Keratinocyte (primary cell): ENCODE measurements at regions not wholly inside any gene's neighbourhood (a gene's known extent, or its start where the extent isn't known, plus 50 kb on each side); places are given as distances from the start of the nearest gene placed in this dataset.

ENCODE experiments used
- DNase-seq: peaks from one replicate; pipeline ENCODE4 v3.0.0-alpha.2; 2011; ENCODE audit warnings: low read depth, missing footprints, low spot score
- FAIRE-seq: peaks from 2 replicates; lab custom pipeline; 2011; peaks lifted over from hg19 to GRCh38; lab: Jason Lieb, UNC
- H2AFZ ChIP-seq: 2 replicates; pipeline ENCODE4 v1.6.0; 2012; ENCODE audit warnings: low read length, control low read depth, inconsistent platforms; ENCODE audit not compliant: control insufficient read depth
- H3K27ac ChIP-seq: 2 replicates; pipeline ENCODE4 v1.5.1; 2011; ENCODE audit warnings: low read length; ENCODE audit not compliant: control insufficient read depth, insufficient read depth
- H3K27me3 ChIP-seq: 3 replicates; pipeline ENCODE4 v1.6.0; 2011; ENCODE audit warnings: low read length; ENCODE audit not compliant: control insufficient read depth, insufficient read depth; ENCODE audit errors: extremely low read depth
- H3K36me3 ChIP-seq, 2 experiments: 2 replicates in 1 of 2; 3 replicates in 1 of 2; pipeline ENCODE4 v1.5.1; 2011; ENCODE audit warnings: low read length in 2 of 2, mild to moderate bottlenecking in 1 of 2; ENCODE audit not compliant: control insufficient read depth in 2 of 2, insufficient read depth in 2 of 2; ENCODE audit errors: extremely low read depth in 1 of 2
- H3K4me1 ChIP-seq: 3 replicates; pipeline ENCODE4 v1.5.1; 2011; ENCODE audit warnings: low read length; ENCODE audit not compliant: control insufficient read depth, insufficient read depth; ENCODE audit errors: extremely low read depth
- H3K4me2 ChIP-seq: 3 replicates; pipeline ENCODE4 v1.6.0; 2011; ENCODE audit warnings: low read depth, low read length; ENCODE audit not compliant: control insufficient read depth, insufficient read depth; ENCODE audit errors: extremely low read depth
- H3K4me3 ChIP-seq, 3 experiments: fragments of 200-600 bp in 1 of 3; sonication (generic) in 1 of 3; 2 replicates in 2 of 3; 3 replicates in 1 of 3; pipeline ENCODE4 v1.5.1; 2011 to 2016; ENCODE audit warnings: low read length in 3 of 3, mild to moderate bottlenecking in 3 of 3, control low read depth in 2 of 3, inconsistent platforms in 1 of 3, low read depth in 1 of 3, mixed read lengths in 1 of 3, mixed run types in 1 of 3, moderate library complexity in 1 of 3; ENCODE audit not compliant: control insufficient read depth in 2 of 3, insufficient read depth in 2 of 3; ENCODE audit errors: extremely low read depth in 1 of 3
- H3K79me2 ChIP-seq: 2 replicates; pipeline ENCODE4 v1.6.0; 2012; ENCODE audit warnings: low read length; ENCODE audit not compliant: control insufficient read depth, insufficient read depth
- H3K9ac ChIP-seq: 3 replicates; pipeline ENCODE4 v1.6.0; 2011; ENCODE audit warnings: low read length; ENCODE audit not compliant: control insufficient read depth, insufficient read depth; ENCODE audit errors: extremely low read depth
- H3K9me1 ChIP-seq: 3 replicates; pipeline ENCODE4 v1.6.0; 2011; ENCODE audit warnings: low read length; ENCODE audit not compliant: control insufficient read depth, insufficient read depth; ENCODE audit errors: extremely low read depth
- H3K9me3 ChIP-seq: 2 replicates; pipeline ENCODE4 v1.5.1; 2012; ENCODE audit warnings: low read depth, low read length; ENCODE audit not compliant: control insufficient read depth
- H4K20me1 ChIP-seq: 3 replicates; pipeline ENCODE4 v1.6.0; 2011; ENCODE audit warnings: low read length; ENCODE audit not compliant: control insufficient read depth, insufficient read depth; ENCODE audit errors: extremely low read depth
- CTCF ChIP-seq, 3 experiments: IDR thresholded peaks in 1 of 3; conservative IDR thresholded peaks in 1 of 3; optimal IDR thresholded peaks in 1 of 3; 2 replicates in 2 of 3; 3 replicates in 1 of 3; pipeline versions ENCODE3 to v1.5.1; 2011; ENCODE audit warnings: low read length in 3 of 3, mild to moderate bottlenecking in 3 of 3, moderate library complexity in 2 of 3, control low read depth in 1 of 3, inconsistent platforms in 1 of 3; ENCODE audit not compliant: insufficient read depth in 2 of 3; ENCODE audit errors: extremely low read depth in 1 of 3
- EZH2 ChIP-seq: IDR thresholded peaks from one replicate; pipeline ENCODE4 v1.6.1; 2012; ENCODE audit warnings: inconsistent platforms, mild to moderate bottlenecking, low read length, moderate library complexity
- dilution Hi-C: fragments of 300-500 bp; cut with MboI; formaldehyde crosslinking; loops from one replicate; pipeline ENCODE4 v1.7.0; 2020; ENCODE audit warnings: low sequenced_read_pairs; ENCODE audit not compliant: extremely low pct_ligation_motif_present

DNA sequence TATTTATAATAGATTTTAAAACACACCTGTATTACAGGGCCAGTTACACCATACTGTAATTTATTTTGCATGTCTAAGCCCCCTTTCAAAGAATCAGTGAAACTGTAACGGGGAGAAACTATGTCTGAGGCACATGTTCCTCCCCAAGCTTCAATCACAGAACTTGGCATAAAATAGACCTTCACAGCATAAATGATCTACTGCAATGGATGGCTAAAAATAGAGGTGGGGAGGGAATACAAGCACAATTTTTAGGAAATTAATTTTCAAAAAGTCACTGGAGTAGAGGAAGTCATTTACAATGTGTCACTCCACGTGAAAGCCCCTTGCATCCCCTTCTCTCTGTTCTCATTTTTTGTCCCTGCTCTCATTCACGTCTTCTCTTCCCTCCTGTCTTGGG lies 385.2 kb downstream of the TNS3 start:
- peaks cover 11% of the 10 kb centered on the region for H3K27me3 ChIP-seq
- no peak overlapping the region for H3K4me2 ChIP-seq
- H3K4me3 ChIP-seq, result no peak overlapping the region
- H2AFZ ChIP-seq, result no peak overlapping the region
- FAIRE-seq (no peak), DNase-seq (no peak)
- dilution Hi-C loops, result no loop called here
- TF ChIP-seq CTCF (optimal IDR thresholded peaks at IDR 0.05 in 1 of 3, IDR thresholded peaks at IDR 0.05 in 1 of 3, conservative IDR thresholded peaks at IDR 0.05 in 1 of 3; ENCODE audit: extremely low read depth in 1 of 3, insufficient read depth in 2 of 3, low read length in 3 of 3) (no peak), EZH2 (no peak)
- no peaks in the 10 kb centered on the region for H3K9me1 ChIP-seq
- no peak overlapping the region for H3K27ac ChIP-seq
- no peaks in the 10 kb centered on the region for H3K4me1 ChIP-seq
- H3K79me2 ChIP-seq, result no peaks in the 10 kb centered on the region
- no peaks in the 10 kb centered on the region for H3K9me3 ChIP-seq
- no peaks in the 10 kb centered on the region for H4K20me1 ChIP-seq
- no peak overlapping the region for H3K9ac ChIP-seq
- no peaks in the 10 kb centered on the region for H3K36me3 ChIP-seq

GRCh38 chr7:47196106-47196645 lies 385.7 kb downstream of the TNS3 start:
- H3K4me2 ChIP-seq, result no peak overlapping the region
- FAIRE-seq, result no peak

More at GRCh38 chr7:47196106-47196645, 385.7 kb downstream of the TNS3 start:
- Histone ChIP-seq H3K4me3 (no peak overlapping the region), H3K9me1 (no peaks in the 10 kb centered on the region), H2AFZ (no peak overlapping the region), H3K79me2 (no peaks in the 10 kb centered on the region), H3K27me3 (peaks cover 11% of the 10 kb centered on the region), H3K36me3 (no peaks in the 10 kb centered on the region), H4K20me1 (no peaks in the 10 kb centered on the region), H3K27ac (no peak overlapping the region), H3K9me3 (no peaks in the 10 kb centered on the region), H3K4me1 (no peaks in the 10 kb centered on the region), H3K9ac (no peak overlapping the region)
- TF ChIP-seq CTCF (optimal IDR thresholded peaks at IDR 0.05 in 1 of 3, IDR thresholded peaks at IDR 0.05 in 1 of 3, conservative IDR thresholded peaks at IDR 0.05 in 1 of 3; ENCODE audit: extremely low read depth in 1 of 3, insufficient read depth in 2 of 3, low read length in 3 of 3) (no peak), EZH2 (no peak)
- no peak for DNase-seq
- dilution Hi-C loops, result no loop called here
